Coronary artery (tissue), 2 donors: ENCODE measurements at regions not wholly inside any gene's neighbourhood (a gene's known extent, or its start where the extent isn't known, plus 50 kb on each side); places are given as distances from the start of the nearest gene placed in this dataset.
"Not testable (repeated sequence)": the region's sequence is repeated elsewhere in the genome, so short reads cannot be mapped to it uniquely, and the experiment has no call there.

Experiments used
- DNase-seq: peaks from one replicate; pipeline ENCODE4 v3.0.0-alpha.2; 2017; ENCODE audit warnings: low spot score
- H3K27ac ChIP-seq, 2 donors: fragments of 200-600 bp; sonication (generic); one replicate each; pipeline ENCODE4 v1.5.1; 2016 to 2019
- H3K4me3 ChIP-seq: fragments of 200-600 bp; sonication (generic); 2 replicates; pipeline ENCODE4 v1.5.1; 2016; ENCODE audit warnings: mild to moderate bottlenecking, moderate library complexity
- TF ChIP-seq, protein P1 (sequence below): fragments of 200-600 bp; sonication (generic); IDR thresholded peaks from one replicate; pipeline ENCODE4 v1.5.1; 2019; ENCODE audit warnings: antibody characterized with exemption

DNA sequence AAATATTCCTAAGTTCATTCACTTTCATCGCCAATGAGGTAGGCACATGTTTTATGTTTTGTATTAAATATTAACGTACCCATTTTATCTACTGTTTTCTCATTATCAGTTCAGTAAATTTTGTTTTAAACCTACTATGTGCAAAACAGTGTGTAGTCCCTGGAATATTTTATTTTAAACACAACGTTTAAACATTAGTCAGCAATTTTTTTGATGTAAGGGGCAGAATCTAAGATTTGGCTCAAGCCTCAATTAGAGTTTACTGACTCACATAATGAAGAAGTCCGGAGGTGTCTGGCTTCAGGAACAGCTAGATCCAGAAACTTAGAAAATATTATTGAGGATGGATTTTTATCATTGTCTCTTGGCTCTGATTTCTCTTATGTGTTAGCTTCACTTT is 267.5 kb downstream of the C12orf75 start:
- Histone ChIP-seq H3K4me3 (no peak overlapping the region), H3K27ac (no peak overlapping the region)
- TF ChIP-seq, protein P1, sequence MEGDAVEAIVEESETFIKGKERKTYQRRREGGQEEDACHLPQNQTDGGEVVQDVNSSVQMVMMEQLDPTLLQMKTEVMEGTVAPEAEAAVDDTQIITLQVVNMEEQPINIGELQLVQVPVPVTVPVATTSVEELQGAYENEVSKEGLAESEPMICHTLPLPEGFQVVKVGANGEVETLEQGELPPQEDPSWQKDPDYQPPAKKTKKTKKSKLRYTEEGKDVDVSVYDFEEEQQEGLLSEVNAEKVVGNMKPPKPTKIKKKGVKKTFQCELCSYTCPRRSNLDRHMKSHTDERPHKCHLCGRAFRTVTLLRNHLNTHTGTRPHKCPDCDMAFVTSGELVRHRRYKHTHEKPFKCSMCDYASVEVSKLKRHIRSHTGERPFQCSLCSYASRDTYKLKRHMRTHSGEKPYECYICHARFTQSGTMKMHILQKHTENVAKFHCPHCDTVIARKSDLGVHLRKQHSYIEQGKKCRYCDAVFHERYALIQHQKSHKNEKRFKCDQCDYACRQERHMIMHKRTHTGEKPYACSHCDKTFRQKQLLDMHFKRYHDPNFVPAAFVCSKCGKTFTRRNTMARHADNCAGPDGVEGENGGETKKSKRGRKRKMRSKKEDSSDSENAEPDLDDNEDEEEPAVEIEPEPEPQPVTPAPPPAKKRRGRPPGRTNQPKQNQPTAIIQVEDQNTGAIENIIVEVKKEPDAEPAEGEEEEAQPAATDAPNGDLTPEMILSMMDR: no peak
- DNase-seq: no peak

DNA sequence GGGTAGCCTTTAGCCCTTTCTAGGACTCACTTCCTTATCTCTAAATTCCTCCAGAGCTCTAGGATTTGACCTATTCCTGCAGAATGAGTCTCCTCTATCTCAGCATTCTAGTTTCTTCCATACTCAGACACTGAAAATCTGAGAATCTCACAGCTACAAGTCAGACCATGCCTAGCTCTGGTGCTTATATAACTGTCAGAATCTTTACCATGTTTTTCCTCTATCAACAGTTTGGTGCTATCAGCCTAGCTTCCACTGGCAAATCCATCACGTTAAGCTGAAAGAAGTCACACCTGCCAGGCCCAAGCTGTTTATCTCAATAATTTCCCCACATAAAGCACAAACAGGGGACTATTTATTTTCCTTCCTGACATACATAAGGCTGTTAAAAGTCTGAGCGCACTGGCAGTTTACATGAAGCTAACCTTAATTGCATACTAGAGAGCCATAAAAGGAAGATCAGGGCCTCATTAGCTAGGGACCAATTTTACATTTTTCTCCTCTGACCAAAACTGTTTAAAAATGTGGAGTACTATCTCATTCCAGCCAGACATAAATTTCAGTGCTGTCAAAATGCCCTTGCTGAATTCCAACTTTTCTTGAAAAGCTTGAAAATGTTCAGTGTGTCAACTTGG is 270.5 kb downstream of the C12orf75 start:
- TF ChIP-seq, protein P1: no peak
- H3K27ac ChIP-seq: no peak overlapping the region

DNA sequence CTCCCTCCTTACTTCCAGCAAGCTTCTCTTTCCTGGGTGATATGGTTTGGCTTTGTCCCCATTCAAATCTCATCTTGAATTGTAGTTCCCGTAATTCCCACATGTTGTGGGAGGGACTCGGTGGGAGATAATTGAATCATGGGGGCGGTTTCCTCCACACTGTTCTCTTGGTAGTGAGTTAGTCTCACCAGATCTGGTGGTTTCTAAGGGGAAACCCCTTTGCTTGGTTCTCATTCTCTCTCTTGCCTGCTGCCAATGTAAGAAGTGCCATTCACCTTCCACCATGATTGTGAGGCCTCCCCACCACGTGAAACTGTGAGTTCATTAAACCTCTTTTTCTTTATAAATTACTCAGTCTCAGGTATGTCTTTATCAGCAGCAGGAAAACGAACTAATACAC is 271.8 kb downstream of the C12orf75 start:
- H3K27ac ChIP-seq, H3K4me3 ChIP-seq, DNase-seq: not testable (repeated sequence)

More for the DNA sequence above, 270.5 kb downstream of the C12orf75 start:
- no peak for DNase-seq
- no peak overlapping the region for H3K4me3 ChIP-seq

DNA sequence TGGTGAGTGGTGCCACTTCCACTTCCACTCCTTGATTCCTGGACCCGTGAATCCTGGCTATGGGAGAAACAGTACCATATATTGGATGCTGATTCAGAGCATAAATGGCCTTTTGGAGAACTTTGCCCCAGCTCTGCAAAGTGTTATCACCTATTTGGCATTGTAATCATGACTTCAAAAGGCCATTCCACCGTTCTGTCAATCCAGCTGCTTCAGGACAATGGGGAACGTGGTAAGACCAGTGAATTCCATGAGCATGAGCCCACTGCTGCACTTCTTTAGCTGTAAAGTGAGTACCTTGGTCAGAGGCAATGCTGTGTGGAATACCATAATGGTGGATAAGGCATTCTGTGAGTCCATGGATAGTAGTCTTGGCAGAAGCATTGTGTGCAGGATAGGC is 273.8 kb downstream of the C12orf75 start:
- not testable (repeated sequence) for H3K4me3 ChIP-seq, H3K27ac ChIP-seq, DNase-seq

DNA sequence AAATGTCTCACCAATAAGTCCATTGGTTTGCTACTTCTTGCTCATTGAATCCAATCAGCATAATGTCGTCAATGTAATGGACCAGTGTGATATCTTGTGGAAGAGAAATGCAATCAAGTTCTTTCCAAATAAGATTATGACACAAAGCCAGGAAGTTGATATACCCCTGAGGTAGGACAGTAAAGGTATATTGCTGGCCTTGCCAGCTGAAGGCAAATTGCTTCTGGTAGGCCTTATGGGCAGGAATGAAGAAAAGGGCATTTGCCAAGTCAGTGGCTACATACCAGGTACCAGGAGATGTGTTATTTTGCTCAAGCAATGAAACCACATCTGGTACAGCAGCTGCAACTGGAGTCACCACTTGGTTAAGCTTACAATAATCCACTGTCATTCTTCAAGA is 276.1 kb downstream of the C12orf75 start:
- not testable (repeated sequence) for H3K4me3 ChIP-seq, H3K27ac ChIP-seq, DNase-seq

DNA sequence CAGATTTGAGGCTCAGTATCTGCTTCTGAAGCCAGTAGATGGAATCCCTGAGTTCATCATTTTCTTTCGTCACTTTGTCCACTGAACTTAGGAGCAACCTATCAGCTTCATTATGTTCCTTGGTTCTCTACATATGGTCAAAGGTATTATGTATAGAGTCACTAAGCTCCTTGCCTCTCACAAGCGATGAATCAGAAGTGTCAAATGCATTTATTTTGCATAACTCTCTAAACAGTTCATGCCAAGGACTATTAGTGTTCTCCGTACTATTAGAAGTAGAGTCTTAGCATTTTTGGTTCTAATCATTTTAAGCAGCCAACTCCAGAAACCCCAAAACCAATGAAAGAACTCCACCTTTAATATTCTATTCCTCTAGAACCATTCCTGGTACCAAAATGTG is 278.5 kb downstream of the C12orf75 start:
- H3K4me3 ChIP-seq, DNase-seq, H3K27ac ChIP-seq: not testable (repeated sequence)

DNA sequence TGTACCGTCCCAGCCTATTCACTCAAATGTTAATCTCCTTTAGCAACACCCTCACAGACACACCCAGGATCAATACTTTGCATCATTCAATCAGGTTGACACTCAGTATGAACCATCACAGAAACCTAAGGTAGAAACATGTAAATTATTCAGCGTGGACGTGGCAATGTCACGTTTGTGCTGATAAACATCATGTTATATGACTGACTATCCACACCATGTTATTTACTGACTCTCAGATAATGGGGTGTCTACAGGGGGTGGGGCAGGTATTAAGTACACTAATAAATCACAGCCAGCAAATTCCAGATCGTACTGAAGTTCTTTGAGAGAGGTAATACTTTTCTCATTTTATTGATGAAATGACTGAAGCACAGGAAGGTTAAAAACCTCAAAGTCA is 280.0 kb downstream of the C12orf75 start:
- no peak for DNase-seq
- TF ChIP-seq, protein P1: no peak
- no peak overlapping the region for H3K27ac ChIP-seq
- no peak overlapping the region for H3K4me3 ChIP-seq

DNA sequence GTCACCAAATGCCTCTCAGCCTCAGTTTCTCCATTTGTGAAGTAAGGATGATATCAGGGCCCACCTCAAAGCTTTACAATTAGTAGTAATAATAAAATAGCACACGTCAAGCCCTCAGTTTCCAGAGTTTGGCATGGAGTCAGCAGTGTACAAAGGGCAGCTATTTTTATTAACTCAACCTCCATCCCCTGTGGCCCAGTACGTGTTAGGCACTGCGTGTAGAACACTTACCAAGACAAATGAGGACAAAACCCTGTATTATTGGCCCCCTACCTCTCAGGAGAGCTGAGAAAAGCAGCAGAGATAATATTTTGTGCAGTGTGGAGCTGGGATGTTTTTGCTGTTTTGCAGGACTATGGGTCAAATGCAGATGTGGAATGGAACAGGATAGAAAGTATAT is 280.8 kb downstream of the C12orf75 start:
- H3K4me3 ChIP-seq: no peak overlapping the region
- no peak for DNase-seq
- H3K27ac ChIP-seq: no peak overlapping the region
- TF ChIP-seq, protein P1: no peak

DNA sequence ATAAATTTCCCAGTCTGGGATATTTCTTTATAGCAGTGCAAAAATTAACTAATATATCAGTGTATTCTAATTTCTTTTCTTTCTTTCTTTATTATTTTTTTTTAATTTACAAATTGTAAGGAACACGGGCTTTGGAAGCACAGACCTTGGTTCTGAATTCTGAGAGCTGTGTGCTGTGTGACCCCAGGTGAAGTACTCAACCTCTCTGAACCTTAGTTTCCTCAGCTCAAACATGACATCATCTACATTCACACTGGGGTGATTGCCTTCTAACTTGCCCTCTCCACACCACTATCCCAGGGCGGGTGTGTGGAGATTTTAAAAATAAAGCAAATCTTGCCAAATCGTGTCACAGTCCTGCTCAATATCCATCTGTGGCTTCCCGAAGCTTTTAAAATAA is 282.8 kb downstream of the C12orf75 start:
- H3K4me3 ChIP-seq: no peak overlapping the region
- DNase-seq: no peak
- TF ChIP-seq, protein P1: no peak
- no peak overlapping the region for H3K27ac ChIP-seq
